C4-2B (cell line): ENCODE measurements at regions not wholly inside any gene's neighbourhood (a gene's known extent, or its start where the extent isn't known, plus 50 kb on each side); places are given as distances from the start of the nearest gene placed in this dataset.

ENCODE experiments used
- CTCF ChIP-seq: fragments of 450-650 bp; conservative IDR thresholded peaks from 2 replicates; pipeline ENCODE4 v1.5.1; 2017; ENCODE audit warnings: mild to moderate bottlenecking
- ZFX ChIP-seq: fragments of 450-650 bp; IDR thresholded peaks from 2 replicates; pipeline ENCODE4 v1.6.1; 2017

GRCh38 chr4:167587361-167587760 lies 353.1 kb upstream of the SPOCK3 start:
- TF ChIP-seq CTCF (no peak), ZFX (no peak)
